ENCODE measurements at regions not wholly inside any gene's neighbourhood (a gene's known extent, or its start where the extent isn't known, plus 50 kb on each side); places are given as distances from the start of the nearest gene placed in this dataset.

GRCh38 chr18:68462148-68462547, 252.8 kb downstream of the TMX3 start:
- no peak for DNase-seq

DNA sequence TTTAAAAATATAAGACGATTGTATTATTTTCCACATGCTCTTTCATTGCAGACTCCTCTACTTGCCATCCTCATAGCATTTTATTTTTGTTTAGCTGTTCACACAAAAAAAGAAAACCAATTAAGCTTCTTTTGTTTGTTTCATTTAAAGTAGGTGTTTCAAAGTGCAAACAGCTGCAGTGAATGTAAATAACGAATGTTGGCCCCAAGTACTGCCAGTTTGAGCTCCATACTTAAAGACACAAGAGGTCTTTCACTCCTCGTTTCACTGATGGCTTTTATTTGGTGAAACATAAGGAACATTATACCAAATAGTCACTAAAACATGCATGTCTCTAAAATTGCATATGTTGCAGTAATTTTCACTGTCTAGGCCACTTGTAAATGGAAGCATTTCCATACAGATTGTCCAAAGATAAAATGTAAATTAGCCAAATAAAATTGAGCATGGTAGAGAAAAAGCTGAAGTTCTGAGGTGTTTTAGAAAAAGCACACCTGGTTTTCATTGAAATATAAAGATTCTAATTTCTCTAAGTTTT, 253.4 kb downstream of the TMX3 start:
- no peak for DNase-seq

DNA sequence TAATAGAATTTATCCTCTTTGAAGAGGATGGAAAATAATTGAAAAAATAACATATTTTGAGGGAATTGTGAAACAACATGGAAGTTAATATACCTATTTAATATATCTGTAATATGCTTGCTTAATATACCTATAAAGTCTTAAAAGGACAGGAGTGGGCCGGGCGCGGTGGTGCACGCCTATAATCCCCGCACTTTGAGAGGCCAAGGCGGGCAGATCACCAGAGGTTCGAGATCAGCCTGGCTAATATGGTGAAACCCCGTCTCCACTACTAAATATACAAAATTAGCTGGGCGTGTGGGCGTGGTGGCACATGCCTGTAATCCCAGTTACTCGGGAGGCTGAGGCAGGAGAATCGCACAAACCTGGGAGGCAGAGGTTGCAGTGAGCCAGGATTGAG, 254.9 kb downstream of the TMX3 start:
- DNase-seq = no peak

DNA sequence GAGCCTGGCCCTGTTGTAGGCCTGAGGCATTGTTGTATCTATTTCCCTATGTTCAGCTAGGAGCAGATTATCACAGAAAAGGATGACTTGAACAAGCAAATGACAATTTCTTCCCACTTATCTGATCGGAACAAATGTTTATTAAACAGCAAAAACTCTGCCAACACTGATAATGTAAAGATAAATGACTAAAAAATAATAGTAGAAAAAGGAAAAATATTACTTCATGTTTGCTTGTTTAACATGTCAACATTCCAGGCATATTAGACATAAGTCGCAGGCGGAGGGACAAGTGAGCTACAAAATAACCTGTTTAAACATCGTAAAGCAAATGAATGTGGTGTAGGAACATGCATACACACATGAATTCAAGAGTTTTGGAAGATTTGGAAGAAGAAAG, 257.9 kb downstream of the TMX3 start:
- DNase-seq = no peak

GRCh38 chr18:68455229-68455603, 259.7 kb downstream of the TMX3 start:
- no peak for DNase-seq

GRCh38 chr18:68454511-68455228, 260.2 kb downstream of the TMX3 start:
- no peak for DNase-seq

- no peak for DNase-seq
Measured at GRCh38 chr18:68449292-68449691, 265.6 kb downstream of the TMX3 start.

DNA sequence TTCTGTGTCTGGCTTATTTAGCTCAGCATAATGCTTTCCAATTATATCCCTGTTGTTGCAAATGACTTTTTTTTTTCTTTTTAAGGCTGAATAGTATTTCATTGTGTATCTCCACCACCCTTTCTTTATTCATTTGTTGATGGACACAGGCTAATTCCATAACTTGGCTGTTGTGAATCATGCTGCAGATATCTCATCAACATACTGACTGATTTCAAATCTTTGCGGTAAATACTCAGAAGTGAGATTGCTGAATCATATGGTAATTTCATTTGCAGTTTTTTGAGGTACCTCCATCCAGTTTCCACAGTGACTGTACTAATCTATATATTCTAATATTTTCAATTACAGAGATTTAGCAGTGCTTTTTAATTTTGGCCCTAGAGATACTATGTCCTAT, 266.2 kb downstream of the TMX3 start:
- no peak for DNase-seq

GRCh38 chr18:68447286-68447685, 267.6 kb downstream of the TMX3 start:
- DNase-seq = no peak

- DNase-seq = no peak
Measured at GRCh38 chr18:68445668-68446426, 269.1 kb downstream of the TMX3 start.

DNA sequence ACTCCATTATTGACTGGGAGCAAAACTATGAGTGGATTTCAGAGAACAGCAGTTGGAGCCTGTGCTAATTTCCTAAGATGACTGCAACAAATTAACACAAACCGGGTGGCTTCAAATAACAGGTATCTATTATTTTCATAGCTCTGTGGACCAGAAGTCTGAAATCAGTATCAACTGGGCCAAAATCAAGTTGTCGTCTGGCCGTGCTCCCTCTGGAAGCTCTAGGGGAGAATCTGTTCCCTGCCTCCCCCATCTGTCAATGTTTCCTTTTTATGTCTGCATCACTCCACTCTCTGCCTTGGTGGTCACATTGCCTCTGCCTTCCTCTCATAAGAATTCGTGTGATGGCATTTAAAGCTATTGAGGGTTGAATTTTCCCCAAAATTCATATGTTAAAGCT, 269.8 kb downstream of the TMX3 start:
- no peak for DNase-seq

GRCh38 chr18:68441241-68441640, 273.7 kb downstream of the TMX3 start:
- DNase-seq = no peak

GRCh38 chr18:68440433-68440832, 274.5 kb downstream of the TMX3 start:
- no peak for DNase-seq

DNA sequence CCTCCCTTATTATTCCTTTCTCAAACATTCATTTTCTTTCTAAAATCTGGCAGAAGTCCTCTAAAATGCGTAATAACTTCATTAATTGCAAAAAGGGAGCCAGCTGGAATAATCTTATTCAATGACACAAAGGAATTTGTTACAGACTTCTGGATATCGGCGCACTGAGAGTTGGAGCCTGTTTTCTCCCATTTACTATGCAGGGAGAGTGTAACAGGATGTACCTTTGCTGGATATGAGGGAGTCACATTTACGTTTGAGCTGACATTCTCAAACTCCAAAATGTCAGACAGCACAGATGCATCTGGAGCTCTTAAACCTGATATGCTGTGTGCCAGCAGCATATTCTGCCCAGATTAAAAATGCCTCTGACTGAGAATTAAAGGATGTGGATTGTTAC, 275.3 kb downstream of the TMX3 start:
- DNase-seq = no peak

DNA sequence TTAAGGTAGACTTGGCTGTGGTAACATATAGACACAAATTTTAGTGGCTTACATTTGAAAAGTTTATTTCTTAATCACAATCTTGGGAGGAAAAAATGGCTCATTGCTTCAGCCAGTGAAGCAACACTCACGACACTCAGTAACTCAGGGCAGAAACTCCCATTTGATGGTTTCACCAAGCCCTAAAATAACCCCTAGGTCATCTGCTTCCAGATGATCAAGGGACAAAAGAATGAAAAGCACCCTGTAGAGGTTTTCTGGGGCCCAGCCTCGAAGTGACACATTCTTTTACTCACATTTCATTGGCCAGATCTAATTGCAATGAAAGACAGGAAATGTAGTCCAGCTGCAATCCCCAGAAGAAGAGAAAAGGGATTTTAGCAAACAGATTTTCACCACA, 275.9 kb downstream of the TMX3 start:
- no peak for DNase-seq

DNA sequence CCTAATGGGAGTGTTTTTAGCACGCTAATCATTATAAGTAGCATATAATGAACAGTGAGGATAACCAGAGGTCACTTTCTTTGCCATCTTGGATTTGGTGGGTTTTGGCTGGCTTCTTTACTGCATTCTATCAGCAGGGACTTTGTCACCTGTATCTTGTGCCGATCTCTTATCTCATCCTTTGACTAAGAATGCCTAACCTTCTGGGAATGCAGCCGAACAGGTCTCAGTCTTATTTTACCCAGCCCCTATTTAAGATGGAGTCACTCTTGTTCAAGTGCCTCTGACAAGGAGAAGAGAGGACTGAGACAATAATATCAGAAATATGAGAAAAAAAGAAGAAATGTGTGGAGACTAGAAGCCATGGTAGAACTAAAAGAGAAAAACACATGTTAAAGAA, 276.4 kb downstream of the TMX3 start:
- no peak for DNase-seq

DNA sequence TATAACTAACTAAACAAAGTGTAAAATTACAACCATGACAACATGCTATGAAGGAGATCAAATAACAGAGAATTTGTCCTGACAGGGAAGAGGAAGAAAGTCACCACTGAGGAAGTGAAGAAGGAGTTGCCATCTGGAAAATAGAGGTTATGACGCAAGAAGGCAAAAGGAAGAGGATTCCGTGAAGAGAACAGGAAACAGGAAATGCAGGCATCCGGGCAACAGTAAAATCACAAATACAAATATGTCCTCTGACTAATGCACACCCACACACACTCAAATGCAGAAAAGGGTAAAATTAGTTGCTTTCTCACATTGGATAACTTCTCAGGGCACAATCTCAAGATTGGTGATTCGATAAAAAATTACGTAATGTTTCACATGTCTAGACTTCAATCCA, 278.4 kb downstream of the TMX3 start:
- DNase-seq = no peak

GRCh38 chr18:68435581-68435980, 279.3 kb downstream of the TMX3 start:
- DNase-seq = no peak

DNA sequence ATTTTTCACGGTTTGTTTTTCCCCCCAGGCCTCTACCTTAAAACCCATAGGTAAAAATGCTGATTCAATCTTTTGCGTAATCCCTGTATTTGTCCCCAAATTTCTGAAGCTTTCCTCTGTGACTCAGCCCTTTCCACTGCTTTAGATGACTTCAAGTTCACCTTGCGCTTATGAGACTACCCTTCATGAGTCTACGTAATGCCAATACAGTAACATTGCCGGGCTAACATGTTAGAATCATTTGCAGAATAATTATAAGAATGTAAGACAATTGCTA, 283.0 kb downstream of the TMX3 start:
- DNase-seq = no peak

DNA sequence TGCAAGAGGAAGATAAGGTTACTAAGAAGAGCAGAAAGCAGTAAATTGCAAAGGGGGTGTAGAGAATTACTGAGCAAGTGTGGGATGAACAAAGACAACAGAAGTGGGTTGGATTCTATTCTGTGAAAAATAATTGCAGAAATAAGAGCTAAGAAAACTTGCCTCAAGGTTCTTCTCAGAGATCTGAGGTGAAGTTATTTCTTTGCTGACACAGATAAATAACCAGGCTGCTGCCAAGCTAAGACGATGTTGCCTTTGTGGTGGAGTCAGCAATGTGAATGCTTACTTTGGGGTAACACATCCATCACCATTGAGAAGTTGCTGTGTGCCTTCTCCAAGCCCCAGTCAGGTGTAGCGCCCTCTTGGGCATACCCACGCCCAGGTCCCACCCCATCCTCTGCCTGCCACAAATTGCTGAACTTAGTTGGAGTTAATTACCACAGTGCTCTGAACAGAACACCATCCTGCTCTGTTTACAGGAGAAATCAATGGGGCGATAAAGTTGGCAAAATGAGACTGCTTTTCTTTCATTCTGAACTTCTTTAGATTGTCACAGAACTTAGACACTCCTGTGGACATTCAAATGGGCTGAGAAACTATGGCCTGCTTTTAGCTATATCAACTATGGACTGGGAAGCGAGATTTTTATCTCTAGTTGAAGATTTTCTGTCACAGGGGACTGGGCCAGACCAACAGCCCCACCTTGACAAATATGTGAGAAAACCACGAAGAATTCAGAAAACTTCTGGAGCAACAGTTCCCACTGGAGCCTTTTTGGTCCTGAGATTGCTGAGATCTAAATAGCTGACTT, 283.6 kb downstream of the TMX3 start:
- no peak for DNase-seq

DNA sequence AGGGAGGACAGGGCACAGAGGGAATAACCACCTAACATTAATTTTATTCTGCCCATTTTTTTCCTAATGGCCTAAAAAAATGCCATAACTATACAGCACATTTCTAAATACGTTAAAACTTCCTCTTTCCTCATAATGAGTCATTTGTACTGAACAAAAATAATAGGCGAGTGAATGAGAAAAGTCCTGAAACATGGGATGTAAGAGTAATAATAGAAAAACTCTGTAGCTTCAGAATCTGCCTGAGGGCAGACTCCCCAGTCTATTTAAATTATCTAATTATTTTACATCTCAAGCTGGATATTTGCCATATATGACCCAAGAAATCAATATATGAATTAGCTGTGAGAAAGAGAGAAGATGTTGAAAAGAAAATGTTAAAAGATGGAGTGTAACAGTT, 285.1 kb downstream of the TMX3 start:
- no peak for DNase-seq

DNA sequence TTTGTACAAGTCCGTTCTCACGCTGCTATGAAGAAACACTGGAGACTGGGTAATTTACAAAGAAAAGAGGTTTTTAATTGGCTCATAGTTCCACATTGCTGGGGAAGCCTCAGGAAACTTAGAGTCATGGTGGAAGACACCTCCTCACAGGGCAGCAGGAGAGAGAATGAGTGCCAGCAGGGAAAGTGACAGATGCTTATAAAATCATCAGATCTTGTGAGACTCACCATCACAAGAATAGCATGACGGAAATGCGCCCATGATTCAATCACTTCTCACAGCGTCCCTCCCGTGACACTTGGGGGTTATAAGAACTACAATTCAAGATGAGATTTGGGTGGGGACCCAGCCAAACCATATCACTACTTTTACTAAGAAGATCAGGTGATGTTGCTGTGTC, 285.8 kb downstream of the TMX3 start:
- DNase-seq = no peak

GRCh38 chr18:68428661-68429060, 286.2 kb downstream of the TMX3 start:
- no peak for DNase-seq

DNA sequence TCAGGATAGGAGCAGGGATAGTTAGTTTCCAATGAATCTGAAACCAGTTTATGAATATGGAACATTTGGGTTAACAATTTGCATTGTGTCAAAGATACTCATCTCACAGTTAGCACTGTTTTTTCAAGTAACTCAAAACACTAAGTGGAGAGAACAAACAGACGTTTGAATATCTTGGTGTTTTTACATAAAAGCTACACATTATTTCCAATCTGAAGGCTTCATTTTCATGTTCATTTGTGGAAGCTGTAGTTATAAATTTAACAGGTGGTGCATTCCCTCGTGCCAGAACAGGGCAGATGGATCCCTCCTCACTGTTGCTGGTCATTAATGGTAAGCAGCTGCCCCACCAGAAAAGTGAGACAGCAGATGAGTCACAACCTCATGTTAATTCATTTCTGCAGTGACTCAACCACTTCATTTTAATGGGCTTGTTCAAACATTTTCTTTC, 286.9 kb downstream of the TMX3 start:
- no peak for DNase-seq
